K562 (cell line): ENCODE measurements at regions not wholly inside any gene's neighbourhood (a gene's known extent, or its start where the extent isn't known, plus 50 kb on each side); places are given as distances from the start of the nearest gene placed in this dataset.
A peak's percentile ranks its signal among the peaks of the same experiment; 100 is the strongest.

Experiments used
- ATAC-seq: fragments of 200-7000 bp; cut with Tn5 transposase; 3 replicates; pipeline ENCODE4 v1.9.1; 2020; ENCODE audit warnings: moderate library complexity
- BruUV-seq: library from RNA; stranded (reverse); fragments of 400-500 nt; replicated peaks from 2 replicates; lab custom pipeline; 2021; lab: Mats Ljungman, UMichigan
- CTCF ChIA-PET: fragments of 300-600 bp; formaldehyde crosslinking; extraction: SDS; loops from one replicate; lab custom pipeline; 2021; ENCODE audit warnings: low intra/inter-chr PET ratio; lab: Yijun Ruan, JAX
- POLR2A ChIA-PET: fragments of 300-600, 350-650 bp; sonication (Branson Sonifier 250); formaldehyde crosslinking; extraction: SDS; loops from one replicate; lab custom pipeline; 2021; ENCODE audit warnings: antibody characterized with exemption, inconsistent platforms; lab: Yijun Ruan, JAX
- DNase-seq, 4 experiments: peaks; one replicate each; pipeline versions ENCODE4 v3.0.0 to v3.0.0-alpha.2; 2011 to 2018; ENCODE audit warnings: low spot score in 3 of 4, mixed read lengths in 3 of 4; ENCODE audit errors: extremely low read depth in 1 of 4
- FAIRE-seq: peaks from 2 replicates; lab custom pipeline; 2011; peaks lifted over from hg19 to GRCh38; lab: Jason Lieb, UNC
- H2AFZ ChIP-seq: 2 replicates; pipeline ENCODE4 v1.6.0; 2011; ENCODE audit warnings: low read depth, low read length, control low read depth, inconsistent platforms
- H3K27ac ChIP-seq: fragments of 200-600 bp; 3 replicates; pipeline ENCODE4 v1.8.0; 2011; ENCODE audit warnings: low read depth, mild to moderate bottlenecking, control low read depth, inconsistent platforms, low read length, moderate library complexity, mixed read lengths; ENCODE audit errors: extremely low read depth
- H3K27me3 ChIP-seq, 2 experiments: fragments of 300-600 bp in 1 of 2; 2 replicates in 1 of 2; 3 replicates in 1 of 2; pipeline versions ENCODE4 v1.6.0 to v1.8.0; 2011; ENCODE audit warnings: inconsistent platforms in 2 of 2, low read length in 2 of 2, mild to moderate bottlenecking in 1 of 2, mixed read lengths in 1 of 2, moderate library complexity in 1 of 2; ENCODE audit not compliant: control insufficient read depth in 2 of 2, insufficient read depth in 2 of 2
- H3K36me3 ChIP-seq: fragments of 300-600 bp; 3 replicates; pipeline ENCODE4 v1.8.0; 2011; ENCODE audit warnings: mild to moderate bottlenecking, low read length, inconsistent platforms; ENCODE audit not compliant: control insufficient read depth, insufficient read depth
- H3K4me1 ChIP-seq, 2 experiments: fragments of 200-600 bp in 1 of 2; replicated peaks in 1 of 2; 2 replicates in 1 of 2; 3 replicates in 1 of 2; pipeline versions ENCODE4 v1.5.1 to v1.8.0; 2011; ENCODE audit warnings: inconsistent platforms in 2 of 2, low read length in 2 of 2, mild to moderate bottlenecking in 1 of 2, mixed read lengths in 1 of 2, moderate library complexity in 1 of 2; ENCODE audit not compliant: control insufficient read depth in 2 of 2, insufficient read depth in 2 of 2
- H3K4me2 ChIP-seq: 2 replicates; pipeline ENCODE4 v1.6.1; 2011; ENCODE audit warnings: low read length, control low read depth, inconsistent platforms, mixed read lengths; ENCODE audit not compliant: insufficient read depth
- H3K4me3 ChIP-seq: fragments of 200-600 bp; sonication (generic), shearing (Covaris generic); 2 replicates; pipeline ENCODE4 v1.5.1; 2016; ENCODE audit warnings: control low read depth, inconsistent platforms
- H3K79me2 ChIP-seq: fragments of 200-600 bp; 3 replicates; pipeline ENCODE4 v1.8.0; 2011; ENCODE audit warnings: low read length, inconsistent platforms; ENCODE audit not compliant: control insufficient read depth, insufficient read depth
- H3K9ac ChIP-seq, 2 experiments: 2 replicates each; pipeline versions ENCODE4 v1.6.0 to v1.6.1; 2011; ENCODE audit warnings: low read depth in 2 of 2, low read length in 2 of 2, control low read depth in 1 of 2, inconsistent platforms in 1 of 2, mild to moderate bottlenecking in 1 of 2, mixed read lengths in 1 of 2; ENCODE audit not compliant: insufficient read depth in 1 of 2
- H3K9me1 ChIP-seq: one replicate; pipeline ENCODE4 v1.6.0; 2011; ENCODE audit warnings: inconsistent platforms, mild to moderate bottlenecking, low read length, moderate library complexity; ENCODE audit not compliant: control insufficient read depth, insufficient read depth
- H3K9me3 ChIP-seq: replicated peaks from 2 replicates; pipeline ENCODE4 v1.5.1; 2011; ENCODE audit warnings: low read depth, low read length, inconsistent platforms; ENCODE audit not compliant: control insufficient read depth, insufficient read depth
- H4K20me1 ChIP-seq: replicated peaks from 2 replicates; pipeline ENCODE4 v1.6.1; 2011; ENCODE audit warnings: low read length, inconsistent platforms, mixed read lengths; ENCODE audit not compliant: control insufficient read depth, insufficient read depth
- HIVEP1 ChIP-seq: fragments of 250-450 bp; sonication (Bioruptor Pico); IDR thresholded peaks from 2 replicates; pipeline ENCODE4 v1.4.0; 2020; ENCODE audit warnings: mild to moderate bottlenecking
- RBM17 ChIP-seq: fragments of 200-400 bp; formaldehyde crosslinking; IDR thresholded peaks from 2 replicates; pipeline ENCODE4 v1.6.1; 2017; ENCODE audit warnings: low read depth, mild to moderate bottlenecking, low read length, borderline replicate concordance
- WGBS: fragments of 100-300 bp; shearing (Covaris generic); methylation state at CpG from one replicate; pipeline ENCODE4 v1.1.6; 2016; ENCODE audit warnings: low coverage, mixed read lengths; ENCODE audit not compliant: insufficient coverage; ENCODE audit errors: missing lambda C conversion rate; 5-methylcytosine and 5-hydroxymethylcytosine counted together
- in situ Hi-C: fragments of 300-500 bp; cut with MboI; formaldehyde crosslinking; loops from 4 replicates; pipeline ENCODE4 v1.15.0; 2018; ENCODE audit warnings: inconsistent platforms, mixed read lengths
- intact Hi-C: fragments of 100-400 bp; cut with micrococcal nuclease; formaldehyde crosslinking; loops from 2 replicates; pipeline ENCODE4 v1.14.2; 2022
- TF ChIP-seq, protein P1 (sequence below): fragments of 150-350 bp; IDR thresholded peaks from 2 replicates; pipeline ENCODE4 v1.6.1; 2014; ENCODE audit warnings: low read depth, mild to moderate bottlenecking, low read length, borderline replicate concordance

GRCh38 chr4:92071587-92071986, 232.2 kb upstream of the GRID2 start:
- Histone ChIP-seq H3K4me1 (no peaks in the 10 kb centered on the region), H3K27me3 (no peaks in the 10 kb centered on the region), H3K79me2 (no peaks in the 10 kb centered on the region), H3K4me3 (no peak overlapping the region), H3K4me2 (no peak overlapping the region), H4K20me1 (no peaks in the 10 kb centered on the region), H2AFZ (no peak overlapping the region), H3K9me3 (no peaks in the 10 kb centered on the region), H3K9me1 (no peaks in the 10 kb centered on the region), H3K36me3 (no peaks in the 10 kb centered on the region), H3K27ac (no peak overlapping the region), H3K9ac (no peak overlapping the region)
- in situ Hi-C loops (no loop called here), intact Hi-C loops (no loop called here)
- TF ChIP-seq, protein P1, sequence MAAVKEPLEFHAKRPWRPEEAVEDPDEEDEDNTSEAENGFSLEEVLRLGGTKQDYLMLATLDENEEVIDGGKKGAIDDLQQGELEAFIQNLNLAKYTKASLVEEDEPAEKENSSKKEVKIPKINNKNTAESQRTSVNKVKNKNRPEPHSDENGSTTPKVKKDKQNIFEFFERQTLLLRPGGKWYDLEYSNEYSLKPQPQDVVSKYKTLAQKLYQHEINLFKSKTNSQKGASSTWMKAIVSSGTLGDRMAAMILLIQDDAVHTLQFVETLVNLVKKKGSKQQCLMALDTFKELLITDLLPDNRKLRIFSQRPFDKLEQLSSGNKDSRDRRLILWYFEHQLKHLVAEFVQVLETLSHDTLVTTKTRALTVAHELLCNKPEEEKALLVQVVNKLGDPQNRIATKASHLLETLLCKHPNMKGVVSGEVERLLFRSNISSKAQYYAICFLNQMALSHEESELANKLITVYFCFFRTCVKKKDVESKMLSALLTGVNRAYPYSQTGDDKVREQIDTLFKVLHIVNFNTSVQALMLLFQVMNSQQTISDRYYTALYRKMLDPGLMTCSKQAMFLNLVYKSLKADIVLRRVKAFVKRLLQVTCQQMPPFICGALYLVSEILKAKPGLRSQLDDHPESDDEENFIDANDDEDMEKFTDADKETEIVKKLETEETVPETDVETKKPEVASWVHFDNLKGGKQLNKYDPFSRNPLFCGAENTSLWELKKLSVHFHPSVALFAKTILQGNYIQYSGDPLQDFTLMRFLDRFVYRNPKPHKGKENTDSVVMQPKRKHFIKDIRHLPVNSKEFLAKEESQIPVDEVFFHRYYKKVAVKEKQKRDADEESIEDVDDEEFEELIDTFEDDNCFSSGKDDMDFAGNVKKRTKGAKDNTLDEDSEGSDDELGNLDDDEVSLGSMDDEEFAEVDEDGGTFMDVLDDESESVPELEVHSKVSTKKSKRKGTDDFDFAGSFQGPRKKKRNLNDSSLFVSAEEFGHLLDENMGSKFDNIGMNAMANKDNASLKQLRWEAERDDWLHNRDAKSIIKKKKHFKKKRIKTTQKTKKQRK: 0 out of 2 replicates have a peak, but pooled peaks have one; percentile 14
- TF ChIP-seq HIVEP1 (CRISPR knock-in tag) (no peak), RBM17 (no peak)
- no peak for DNase-seq
- FAIRE-seq: no peak
- no peak for ATAC-seq
- ChIA-PET CTCF (no interaction called here), POLR2A (no interaction called here)
- 33% methylated on average over 1 of the region's 1 CpG for WGBS
- BruUV-seq: no TSS peak
